ENCODE measurements at regions not wholly inside any gene's neighbourhood (a gene's known extent, or its start where the extent isn't known, plus 50 kb on each side); places are given as distances from the start of the nearest gene placed in this dataset.

GRCh38 chr10:60450291-60450690, 60.6 kb upstream of the ANK3 start:
- no peak for TF ChIP-seq CTCF (IDR thresholded peaks at IDR 0.05)
- TF ChIP-seq POLR2A (IDR thresholded peaks at IDR 0.05) = no peak

Data from lower leg skin (tissue), 3 donors.